ENCODE measurements at regions not wholly inside any gene's neighbourhood (a gene's known extent, or its start where the extent isn't known, plus 50 kb on each side); places are given as distances from the start of the nearest gene placed in this dataset.
A peak's percentile ranks its signal among the peaks of the same experiment; 100 is the strongest.

DNA sequence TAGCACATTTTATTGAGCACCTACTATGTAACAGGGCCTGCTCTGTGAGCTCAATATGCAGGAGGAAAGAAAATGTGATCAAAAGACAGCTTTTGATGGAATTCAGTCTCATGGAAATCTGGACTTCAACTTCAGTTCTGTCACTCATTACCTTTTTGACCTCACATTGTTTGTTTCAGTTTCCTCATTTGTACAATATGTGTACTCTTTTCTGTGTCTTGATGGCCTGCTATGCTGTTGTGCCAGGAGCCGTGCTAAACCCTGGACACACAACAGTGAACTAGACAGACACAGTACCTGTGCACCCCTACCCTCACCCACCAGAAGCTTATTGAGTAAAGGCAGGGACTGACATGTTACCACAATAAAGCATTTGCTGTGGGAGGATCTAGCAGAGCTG, 162.9 kb upstream of the FGGY start:
- no peak for DNase-seq

DNA sequence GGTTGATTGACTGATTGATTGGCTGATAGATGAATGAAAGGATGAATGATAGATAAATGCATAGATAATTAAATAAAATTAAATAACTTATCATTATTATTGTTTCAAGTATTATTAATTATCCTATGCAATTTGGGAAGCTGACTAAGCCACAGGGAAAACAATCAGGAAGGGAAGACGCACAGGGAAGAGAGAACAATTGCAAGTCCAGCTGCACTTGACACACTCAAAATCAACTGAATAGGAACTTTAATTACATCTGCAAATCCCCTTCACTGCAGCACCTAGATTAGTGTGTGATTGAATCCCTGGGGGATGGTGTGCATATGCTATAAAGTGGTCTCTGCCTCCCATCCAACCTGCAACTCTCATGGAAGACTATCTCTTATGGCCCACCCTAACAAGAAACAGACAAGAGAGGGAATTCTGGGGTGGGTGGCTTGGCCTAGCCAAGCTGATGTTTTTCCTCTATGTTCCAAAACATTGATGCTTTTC, 161.1 kb upstream of the FGGY start:
- no peak for DNase-seq

DNA sequence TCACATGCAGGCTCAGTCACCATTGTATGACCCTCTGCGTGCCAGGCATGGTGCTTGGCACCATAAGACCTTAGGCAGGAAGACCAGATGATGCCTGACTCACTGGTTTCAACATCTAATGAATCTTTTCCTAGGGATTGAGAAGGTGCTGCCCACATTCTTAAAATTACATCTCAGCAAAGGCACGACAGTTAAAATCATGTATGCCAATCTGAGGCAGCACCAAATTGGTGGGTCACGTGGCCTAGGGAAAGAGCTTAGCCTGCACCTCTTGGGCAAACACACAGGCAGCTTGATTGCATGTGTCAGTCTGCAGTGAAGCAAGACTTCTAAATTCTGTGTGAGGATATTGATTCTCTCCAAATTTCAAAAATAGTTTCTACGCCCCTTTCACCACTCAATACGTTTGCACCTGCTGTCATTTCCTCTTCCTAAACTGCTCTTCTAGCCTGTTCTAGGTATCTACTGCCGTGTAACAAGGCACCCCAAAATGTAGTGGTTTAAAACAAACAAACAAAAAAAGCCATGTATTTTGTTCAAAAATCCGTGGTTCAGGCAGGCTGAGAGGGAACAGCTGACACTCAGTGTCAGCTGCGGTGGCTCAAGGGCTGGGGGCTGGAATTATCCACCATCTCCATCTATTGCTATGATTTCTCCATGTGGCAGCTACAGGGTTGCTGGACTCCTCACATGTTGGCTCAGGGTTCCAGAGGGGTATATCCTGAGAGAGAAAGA, 160.2 kb upstream of the FGGY start:
- no peak for DNase-seq

DNA sequence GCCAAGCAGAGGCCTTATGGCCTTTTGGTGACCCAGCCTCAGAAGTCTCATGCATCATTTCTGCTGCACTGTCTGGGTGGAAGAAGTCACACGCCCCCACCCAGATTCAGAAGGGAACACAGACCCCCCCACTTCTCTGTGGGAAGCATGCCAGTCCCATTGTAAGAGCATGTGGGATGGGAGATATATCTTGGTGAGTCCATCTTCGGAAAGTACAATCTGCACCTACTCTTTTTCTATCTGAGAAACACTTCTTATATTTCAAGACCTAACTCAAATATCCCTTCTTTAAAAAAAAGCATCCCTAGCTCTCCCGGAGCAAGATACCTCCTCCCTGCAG, 159.6 kb upstream of the FGGY start:
- DNase-seq = no peak

DNA sequence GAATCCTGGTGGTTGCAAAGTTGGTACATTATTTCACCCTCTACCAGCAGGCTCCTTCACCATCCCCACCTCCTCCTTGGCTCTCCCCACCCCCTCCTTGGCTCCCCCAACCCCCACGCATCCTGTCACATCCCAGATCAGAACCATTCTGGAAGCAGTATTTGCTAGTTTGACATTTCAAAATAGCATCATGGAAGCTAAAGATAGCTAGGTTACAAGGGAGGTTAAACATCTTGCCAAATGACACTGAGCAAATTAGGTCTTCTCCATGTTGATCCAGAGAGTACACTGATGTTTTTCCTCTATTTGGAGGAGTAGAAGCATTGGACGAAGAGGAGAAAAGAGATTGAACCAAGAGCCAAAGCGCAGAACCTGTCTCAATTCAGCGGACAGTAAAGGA, 158.9 kb upstream of the FGGY start:
- no peak for DNase-seq

DNA sequence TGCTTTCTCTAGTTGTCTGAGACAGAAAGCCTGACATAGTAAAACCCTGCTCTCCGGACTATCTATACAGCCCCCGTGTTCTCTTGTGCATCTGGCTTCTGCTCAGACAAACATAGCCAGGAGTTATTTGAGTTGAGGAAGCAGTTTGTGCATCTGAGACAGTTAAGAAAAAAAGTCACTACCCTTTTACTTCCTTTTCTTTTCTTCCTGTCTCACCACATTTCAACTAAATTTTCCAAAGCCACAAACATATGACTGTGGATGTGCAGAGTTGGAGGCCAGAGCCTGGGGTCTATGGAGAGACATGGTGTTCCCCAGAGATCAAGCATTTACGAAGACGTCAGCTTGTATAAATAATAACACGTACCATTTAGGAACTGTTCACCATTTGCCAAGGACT, 158.5 kb upstream of the FGGY start:
- no peak for DNase-seq

DNA sequence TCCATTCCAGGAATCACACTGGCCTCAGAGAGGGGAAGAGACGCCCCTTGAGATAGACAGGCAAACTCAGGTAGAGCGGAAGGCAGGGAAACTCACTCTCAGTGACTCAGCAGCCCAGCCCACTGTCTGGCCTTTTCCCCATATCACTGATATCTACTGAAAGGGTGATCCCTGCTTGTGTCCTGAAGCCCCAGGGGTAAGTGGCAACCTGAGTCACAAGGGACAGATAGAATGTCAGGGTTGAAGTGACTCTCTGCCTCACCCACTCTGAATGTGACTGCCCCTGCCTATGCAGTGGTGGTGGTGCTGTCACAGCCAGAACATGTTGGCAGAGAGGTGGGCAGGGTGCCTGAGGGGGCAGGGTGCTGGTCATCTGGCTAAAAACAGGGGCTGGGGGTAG, 157.5 kb upstream of the FGGY start:
- no peak for DNase-seq

DNA sequence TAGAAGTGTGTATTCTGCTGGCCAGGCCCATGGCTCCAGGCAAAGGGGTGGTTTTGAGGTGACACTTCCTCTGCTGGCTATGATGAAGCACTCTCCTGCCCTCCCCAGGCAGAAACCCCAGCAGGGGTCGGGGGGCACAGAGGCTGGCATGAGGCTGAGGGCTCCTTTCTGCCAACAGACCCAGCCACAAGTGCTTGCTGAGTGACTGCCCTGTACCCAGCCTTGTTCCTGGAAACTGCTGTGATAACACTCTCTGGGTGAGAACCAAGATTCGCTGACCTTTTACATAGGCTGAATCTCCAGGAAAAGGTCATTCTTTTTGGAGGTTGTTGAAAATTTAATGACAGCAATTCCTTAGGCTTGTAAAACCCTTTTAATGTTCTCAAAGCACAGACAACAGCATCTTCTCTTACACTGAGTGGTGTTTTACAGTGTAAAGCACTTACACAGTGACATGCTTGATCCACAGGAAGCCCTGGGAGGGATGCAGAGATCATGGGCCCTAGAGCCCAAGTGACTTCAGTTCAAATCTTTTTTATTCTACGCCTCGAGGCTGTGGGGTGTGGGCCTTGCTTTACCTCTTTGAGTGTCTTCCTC, 155.5 kb upstream of the FGGY start:
- no peak for DNase-seq

DNA sequence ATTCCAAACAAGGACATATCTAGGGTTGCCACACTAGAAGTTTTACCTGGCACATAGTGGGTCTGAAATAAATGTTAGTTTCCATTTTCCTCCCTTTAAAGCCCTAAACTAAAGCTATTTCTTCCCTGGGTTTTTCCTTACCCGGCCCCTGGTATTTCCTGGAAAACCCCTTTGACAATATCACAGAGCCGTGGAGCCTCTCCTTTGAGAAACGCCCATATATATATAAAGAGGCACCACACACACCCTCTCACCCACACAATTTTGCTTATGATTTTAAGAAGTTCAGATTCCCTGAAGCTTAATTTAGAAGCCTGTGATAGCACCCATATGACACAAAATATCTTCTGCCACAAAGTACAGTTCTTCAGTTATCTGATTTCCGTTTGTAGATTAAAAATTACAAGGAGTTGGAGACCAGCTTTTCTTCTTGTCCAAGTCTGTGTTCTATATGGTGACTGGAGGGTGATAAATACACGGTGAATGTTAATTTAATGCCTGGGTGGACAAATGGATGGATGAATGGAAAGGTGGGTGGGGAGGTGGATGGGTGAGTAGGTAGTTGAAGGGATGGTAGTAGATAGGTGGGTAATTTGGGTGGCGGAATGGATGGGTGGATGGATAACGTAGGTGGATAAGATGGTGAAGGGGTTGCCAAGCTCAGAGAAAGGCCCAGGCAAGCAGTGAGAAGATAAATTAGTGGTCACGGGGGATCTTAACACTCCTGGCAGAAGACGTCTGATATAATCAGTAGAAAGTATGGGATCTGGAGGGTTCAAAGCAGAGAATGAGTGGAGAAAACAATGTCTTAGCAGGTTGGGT, 154.4 kb upstream of the FGGY start:
- no peak for DNase-seq

DNA sequence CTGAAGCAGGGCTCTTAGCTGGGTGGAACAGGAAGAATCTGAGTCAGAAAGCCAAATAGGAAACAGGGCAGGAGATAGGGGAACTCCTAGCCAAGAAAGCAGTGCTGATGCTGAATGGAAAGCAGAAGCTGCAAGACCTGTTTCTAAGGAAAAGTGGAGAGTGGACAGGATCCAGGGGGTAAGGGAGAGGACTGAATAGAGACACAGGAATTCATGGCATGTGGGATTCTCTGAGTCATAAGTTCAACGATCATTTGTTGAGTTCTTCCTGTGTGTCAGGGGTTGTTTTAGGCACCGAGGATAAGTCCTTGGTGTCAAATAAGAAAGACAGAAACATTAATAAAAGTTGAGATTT, 153.8 kb upstream of the FGGY start:
- no peak for DNase-seq

DNA sequence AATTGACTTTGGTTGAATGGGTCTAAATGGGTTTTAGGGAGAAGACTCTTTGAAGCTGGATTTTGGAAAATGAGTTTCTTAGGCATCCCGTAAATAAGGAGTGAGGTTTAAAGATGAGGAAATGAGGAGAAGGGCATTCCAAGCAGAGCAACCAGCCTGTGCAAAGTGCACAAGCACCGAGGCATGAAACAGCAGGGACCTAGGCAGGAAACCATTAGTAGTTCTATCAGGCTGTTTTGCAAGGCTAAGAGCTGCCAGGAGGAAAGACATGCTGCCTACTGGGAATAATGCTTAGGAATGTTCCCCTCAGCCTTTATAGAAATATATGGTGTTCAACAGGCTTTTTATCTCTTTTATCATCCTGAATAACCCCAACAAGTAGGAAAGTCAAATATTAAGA, 153.1 kb upstream of the FGGY start:
- no peak for DNase-seq

DNA sequence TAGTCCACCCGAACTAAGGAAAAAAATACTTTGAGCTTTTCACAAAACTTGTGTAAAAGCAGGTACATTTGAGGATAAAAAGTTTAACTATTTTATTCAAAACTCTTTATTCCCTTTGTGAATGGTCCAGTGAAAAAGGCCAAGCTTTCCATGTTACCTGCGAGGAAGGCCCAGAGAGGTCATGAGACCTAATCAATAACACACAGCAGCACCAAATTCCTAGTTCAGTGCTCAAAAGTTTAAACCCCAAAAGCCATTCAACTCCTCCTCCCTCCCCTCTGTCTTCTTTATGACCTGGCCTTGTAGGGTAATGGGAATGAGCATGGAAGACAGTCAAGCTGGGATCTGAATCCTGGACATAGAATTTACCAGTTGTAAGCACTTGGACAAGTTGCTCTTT, 151.9 kb upstream of the FGGY start:
- no peak for DNase-seq

DNA sequence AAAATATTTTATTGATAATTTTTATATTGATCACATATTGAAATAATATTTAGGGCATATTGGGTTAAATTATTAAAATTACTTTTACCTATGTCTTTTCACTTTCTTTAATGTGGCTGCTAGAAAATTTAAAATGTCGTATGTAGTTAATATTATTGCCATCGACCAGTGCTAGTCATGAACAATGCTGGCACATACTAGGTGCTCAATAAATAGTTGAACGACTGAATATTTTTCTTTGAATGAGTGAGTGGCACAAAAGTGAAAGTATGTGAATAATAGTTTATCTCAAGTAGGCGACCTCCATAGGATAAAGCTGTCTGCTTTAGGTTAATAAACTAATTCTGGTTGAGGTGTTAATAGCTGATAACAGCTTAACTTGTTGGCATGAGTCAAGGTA, 150.8 kb upstream of the FGGY start:
- no peak for DNase-seq

DNA sequence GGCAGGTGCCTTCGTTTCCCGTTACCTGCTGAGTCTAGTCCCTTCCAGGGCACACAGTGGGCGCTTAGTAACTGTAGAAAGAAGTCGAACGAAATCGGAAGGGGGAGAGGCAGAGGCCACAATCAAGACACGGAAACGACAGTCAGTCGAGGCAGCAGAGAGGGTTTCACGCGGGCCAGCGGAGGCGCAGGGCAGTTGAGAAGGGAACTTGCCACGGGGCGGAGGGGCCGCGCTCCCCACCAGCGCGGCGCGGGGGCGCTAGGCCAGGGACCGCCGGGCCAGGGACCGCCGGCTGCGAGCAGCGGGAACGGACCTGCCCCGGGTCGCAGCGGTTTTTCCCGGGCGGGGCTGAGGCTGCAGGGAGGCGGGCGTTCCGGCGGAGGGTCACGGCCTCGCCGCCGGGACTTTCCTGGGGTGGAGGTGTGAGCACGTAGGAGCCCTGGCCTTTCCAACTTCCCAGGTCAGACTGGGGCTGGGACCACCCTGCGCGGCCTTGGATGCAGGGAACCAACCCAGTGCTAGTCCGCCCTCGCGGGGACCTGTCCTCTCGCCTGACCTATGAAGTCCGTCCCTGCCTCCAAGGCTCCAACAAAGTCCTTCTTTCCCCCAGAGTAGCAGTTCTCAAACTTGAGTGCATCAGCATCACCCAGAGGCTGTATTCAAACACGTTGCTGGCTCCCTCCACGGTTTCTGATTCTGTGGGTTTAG, 150.1 kb upstream of the FGGY start:
- peak in 1 of 2 experiments; percentile 17 for DNase-seq

DNA sequence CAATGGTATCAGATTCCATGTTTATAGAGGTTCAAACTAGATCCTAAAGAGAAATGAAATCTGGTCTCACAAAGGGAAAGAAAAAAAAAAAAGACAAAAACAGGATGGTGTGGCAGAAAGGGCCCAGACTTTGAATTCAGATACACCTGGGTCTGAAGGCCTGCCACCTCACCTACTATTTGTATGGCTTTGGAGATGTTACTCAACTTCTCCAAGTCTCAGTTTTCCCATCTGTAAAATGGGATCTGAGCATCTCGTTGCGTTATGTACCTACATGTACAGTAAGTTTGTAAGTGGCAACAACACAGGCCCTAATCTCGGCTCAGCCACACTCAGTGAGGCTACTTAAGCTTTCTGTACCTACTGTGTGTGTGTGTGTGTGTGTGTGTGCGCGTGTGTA, 147.5 kb upstream of the FGGY start:
- no peak for DNase-seq

DNA sequence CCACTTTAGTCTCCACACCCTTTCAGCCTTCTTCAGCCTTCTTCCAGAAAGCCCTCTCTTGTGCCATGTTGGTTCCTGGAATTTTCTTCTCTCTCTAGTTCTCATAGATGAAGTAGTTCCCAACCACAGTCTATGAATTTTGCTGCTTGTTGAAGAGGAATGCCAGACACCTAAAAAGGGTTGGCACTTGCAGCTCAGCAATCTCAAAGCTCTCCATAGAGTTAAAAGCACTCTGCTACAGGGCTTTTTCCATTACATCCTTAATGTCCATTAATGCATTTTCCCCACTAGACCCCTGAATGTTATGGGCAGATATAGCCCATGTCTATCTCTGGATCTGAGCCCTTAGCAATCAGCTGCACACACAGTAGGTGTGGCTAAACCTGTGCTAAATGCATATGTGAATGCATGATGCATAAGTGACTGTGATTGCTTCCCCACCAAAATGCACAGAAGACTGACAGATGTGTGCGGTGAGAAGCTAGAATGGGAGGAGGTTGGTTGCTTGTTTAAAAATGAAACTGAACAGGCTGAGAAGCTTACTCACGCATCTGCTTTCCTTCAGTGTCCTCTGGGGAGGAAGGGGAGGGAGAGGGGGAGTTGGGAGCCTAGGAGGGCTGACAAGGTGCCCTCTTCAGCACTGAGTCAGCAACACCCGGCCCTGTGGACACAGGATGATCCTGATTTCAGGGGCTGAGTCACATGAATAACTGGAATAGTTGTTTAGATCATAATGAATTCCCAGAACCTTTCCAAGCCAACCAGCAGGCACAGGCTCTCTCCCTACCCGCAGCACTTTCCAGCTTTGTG, 146.1 kb upstream of the FGGY start:
- DNase-seq = peak in 1 of 2 experiments; percentile 58

DNA sequence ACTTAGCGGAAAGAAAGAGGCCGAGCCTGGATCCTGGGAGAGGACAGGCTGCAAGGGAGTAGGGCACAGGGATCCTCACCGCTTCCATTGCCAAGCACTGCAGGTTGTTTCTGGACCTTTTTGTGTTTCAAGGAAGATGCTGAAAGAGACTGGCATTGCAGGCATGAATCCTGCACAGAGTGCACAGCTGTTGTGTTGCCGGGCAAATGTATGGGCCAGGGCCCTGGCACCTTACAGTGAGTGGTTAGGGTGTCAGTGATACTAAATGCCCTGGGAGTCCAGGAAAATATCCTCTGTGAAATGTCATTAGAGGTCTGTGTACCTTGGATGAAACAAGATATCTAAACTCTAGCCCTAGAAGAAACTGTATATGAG, 145.5 kb upstream of the FGGY start:
- DNase-seq = no peak

DNA sequence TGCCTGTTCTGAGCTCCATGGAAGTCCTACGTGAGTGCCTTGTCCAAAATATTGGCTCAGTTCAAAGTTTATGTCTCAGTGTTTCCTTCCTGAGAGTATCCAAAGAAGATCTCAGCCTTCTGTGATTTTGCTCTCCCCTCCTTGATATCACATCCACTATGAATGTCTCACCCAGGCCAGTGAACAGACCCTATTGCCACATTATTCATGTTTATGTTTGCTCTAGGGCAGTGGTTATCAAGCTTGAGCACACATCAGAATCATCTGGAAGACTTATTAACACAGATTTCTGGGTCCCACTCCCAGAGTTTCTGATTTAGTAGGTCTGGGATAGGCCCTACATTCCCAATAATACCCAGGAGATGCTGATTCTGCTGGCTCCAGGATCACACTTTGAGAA, 145.0 kb upstream of the FGGY start:
- DNase-seq = no peak

DNA sequence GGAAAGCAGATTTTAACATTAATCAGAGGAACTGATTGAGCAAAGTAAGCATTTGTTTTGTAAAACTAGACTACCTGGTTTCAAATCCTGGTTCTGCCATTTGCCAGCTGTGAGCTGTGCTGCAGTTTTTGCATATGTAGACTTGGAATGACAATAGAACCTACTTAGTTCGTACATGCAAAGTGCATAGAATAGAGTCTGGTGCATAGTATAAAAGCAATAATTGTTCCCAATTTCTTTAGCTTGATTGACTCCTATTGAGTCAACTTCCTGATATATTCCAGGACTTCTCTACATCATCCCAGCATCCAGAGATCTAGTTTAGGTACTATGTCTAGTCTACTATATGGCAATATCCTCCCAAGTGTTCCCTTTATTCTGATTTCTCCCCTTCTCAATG, 144.4 kb upstream of the FGGY start:
- no peak for DNase-seq

DNA sequence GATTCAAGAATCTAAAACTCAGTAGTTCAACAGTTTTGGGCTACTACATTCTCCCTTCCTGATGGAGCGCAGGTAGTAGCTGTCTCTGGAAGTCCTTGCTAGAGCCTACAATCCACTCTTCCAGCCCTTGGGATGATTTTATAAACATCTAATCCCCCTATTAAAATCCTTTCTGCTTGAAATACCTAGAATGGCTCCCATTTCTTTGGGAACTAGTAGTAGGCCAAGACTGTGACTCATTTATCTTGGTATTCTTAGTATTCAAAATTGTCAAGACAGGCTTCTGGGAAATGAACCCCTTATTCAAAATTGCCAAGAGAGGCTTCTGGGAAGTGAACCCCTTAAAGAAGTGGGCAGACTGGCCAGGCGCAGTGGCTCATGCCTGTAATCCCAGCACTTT, 142.5 kb upstream of the FGGY start:
- DNase-seq = no peak

DNA sequence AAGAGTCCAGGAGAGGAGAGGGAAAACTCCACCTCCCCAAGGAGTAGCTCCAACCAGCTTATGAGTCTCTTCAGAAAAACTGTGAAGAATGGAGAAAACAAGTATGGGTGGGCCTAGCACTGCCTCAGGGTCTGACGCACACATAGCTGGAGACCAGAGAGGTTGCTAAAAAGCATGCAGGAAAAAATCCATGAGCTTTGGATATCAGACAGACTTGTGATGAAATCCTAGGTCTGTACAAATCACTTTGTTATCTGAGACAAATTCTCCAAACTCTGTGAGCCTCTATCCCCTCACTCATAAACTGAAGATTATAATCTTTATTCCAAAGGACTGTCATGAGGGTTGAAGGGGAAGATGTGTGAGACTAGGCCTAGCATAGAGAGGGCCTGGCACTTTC, 141.5 kb upstream of the FGGY start:
- no peak for DNase-seq

DNA sequence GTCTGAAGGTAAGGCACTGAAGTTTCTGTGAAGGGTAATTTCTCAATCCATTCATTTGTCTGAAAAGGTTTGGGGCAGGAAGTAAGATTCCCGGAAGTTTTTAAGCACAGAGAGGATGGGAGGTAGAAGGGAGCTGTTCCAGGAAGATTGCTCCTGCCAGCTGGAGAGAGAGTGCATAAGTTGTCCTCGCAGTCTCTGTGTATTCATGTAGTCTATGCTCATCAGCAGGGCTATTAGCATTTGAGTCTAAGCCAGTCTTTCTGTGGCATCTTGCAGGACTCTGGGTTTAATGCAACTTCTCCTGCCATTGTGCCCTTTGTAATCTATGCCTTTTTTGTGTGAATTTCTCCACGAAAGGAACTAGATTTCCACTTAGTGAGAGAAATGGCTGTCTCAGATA, 140.8 kb upstream of the FGGY start:
- DNase-seq = no peak
